GM23338 (cell line): ENCODE measurements at regions not wholly inside any gene's neighbourhood (a gene's known extent, or its start where the extent isn't known, plus 50 kb on each side); places are given as distances from the start of the nearest gene placed in this dataset.

ENCODE experiments used
- ATAC-seq: fragments of 200-7000 bp; cut with Tn5 transposase; 3 replicates; pipeline ENCODE4 v1.9.1; 2020
- DNase-seq: peaks from one replicate; pipeline ENCODE4 v3.0.0-alpha.2; 2015; ENCODE audit warnings: low spot score
- H2AFZ ChIP-seq: fragments of 200-600 bp; sonication (generic); 2 replicates; pipeline ENCODE4 v1.8.0; 2016; ENCODE audit warnings: antibody characterized with exemption, mild to moderate bottlenecking, moderate library complexity
- H3F3A ChIP-seq: fragments of 200-600 bp; sonication (generic); replicated peaks from 2 replicates; pipeline ENCODE4 v1.8.0; 2017; ENCODE audit warnings: antibody characterized with exemption, mixed run types, low read depth
- H3K27ac ChIP-seq: fragments of 200-600 bp; sonication (generic); 2 replicates; pipeline ENCODE4 v1.6.1; 2016; ENCODE audit warnings: low read depth
- H3K27me3 ChIP-seq: fragments of 200-600 bp; sonication (generic); 2 replicates; pipeline ENCODE4 v1.8.0; 2016; ENCODE audit warnings: mild to moderate bottlenecking, mixed run types, moderate library complexity; ENCODE audit not compliant: insufficient read depth
- H3K36me3 ChIP-seq: fragments of 200-600 bp; sonication (generic); 2 replicates; pipeline ENCODE4 v1.8.0; 2016; ENCODE audit warnings: mild to moderate bottlenecking; ENCODE audit not compliant: insufficient read depth
- H3K4me1 ChIP-seq: fragments of 200-600 bp; sonication (generic); 2 replicates; pipeline ENCODE4 v1.8.0; 2016; ENCODE audit warnings: mild to moderate bottlenecking, moderate library complexity; ENCODE audit not compliant: insufficient read depth
- H3K4me2 ChIP-seq: fragments of 200-600 bp; sonication (generic); 2 replicates; pipeline ENCODE4 v1.7.1; 2017; ENCODE audit warnings: mixed run types
- H3K4me3 ChIP-seq: fragments of 200-600 bp; sonication (generic); 2 replicates; pipeline ENCODE4 v1.6.1; 2016; ENCODE audit warnings: mixed run types
- H3K79me2 ChIP-seq: fragments of 200-600 bp; sonication (generic); replicated peaks from 2 replicates; pipeline ENCODE4 v1.8.0; 2017; ENCODE audit warnings: mild to moderate bottlenecking; ENCODE audit not compliant: insufficient read depth
- H3K9me2 ChIP-seq: fragments of 200-600 bp; sonication (generic); 2 replicates; pipeline ENCODE4 v1.8.0; 2017; ENCODE audit not compliant: insufficient read depth
- H4K20me1 ChIP-seq: fragments of 200-600 bp; sonication (generic); replicated peaks from 2 replicates; pipeline ENCODE4 v1.8.0; 2017; ENCODE audit warnings: mild to moderate bottlenecking; ENCODE audit not compliant: insufficient read depth
- H3K27ac Mint-ChIP-seq: 2 replicates; pipeline ENCODE4 v1.8.0; 2020; ENCODE audit warnings: inconsistent platforms, mild to moderate bottlenecking, moderate library complexity, mixed read lengths
- H3K27me3 Mint-ChIP-seq: 3 replicates; pipeline ENCODE4 v1.8.0; 2022; ENCODE audit warnings: low read depth, mild to moderate bottlenecking, moderate library complexity, mixed read lengths, inconsistent platforms; ENCODE audit not compliant: insufficient read depth, poor library complexity
- H3K36me3 Mint-ChIP-seq: 3 replicates; pipeline ENCODE4 v1.8.0; 2021; ENCODE audit warnings: low read depth, mild to moderate bottlenecking, inconsistent platforms, moderate library complexity, mixed read lengths
- H3K4me1 Mint-ChIP-seq: 3 replicates; pipeline ENCODE4 v1.8.0; 2020; ENCODE audit warnings: mild to moderate bottlenecking, inconsistent platforms, mixed read lengths
- H3K4me3 Mint-ChIP-seq: 3 replicates; pipeline ENCODE4 v1.8.0; 2021; ENCODE audit warnings: moderate library complexity, mild to moderate bottlenecking, inconsistent platforms, mixed read lengths
- H3K9me3 Mint-ChIP-seq: 3 replicates; pipeline ENCODE4 v1.8.0; 2020; ENCODE audit warnings: moderate library complexity, mild to moderate bottlenecking, inconsistent platforms, mixed read lengths
- CREB1 ChIP-seq: fragments of 250-450 bp; sonication (Bioruptor Pico); IDR thresholded peaks from 2 replicates; pipeline ENCODE4 v1.5.0; 2020; ENCODE audit warnings: low read depth, mild to moderate bottlenecking, moderate library complexity
- ETS1 ChIP-seq: IDR thresholded peaks from 2 replicates; pipeline ENCODE4 v1.6.1; 2016; ENCODE audit warnings: antibody characterized with exemption
- EZH2 ChIP-seq: fragments of 200-600 bp; sonication (generic); IDR thresholded peaks from one replicate; pipeline ENCODE4 v1.8.0; 2017; ENCODE audit warnings: antibody characterized with exemption, mild to moderate bottlenecking, low read depth; ENCODE audit not compliant: unreplicated experiment
- EZH2phosphoT487 ChIP-seq: fragments of 200-600 bp; sonication (generic); IDR thresholded peaks from one replicate; pipeline ENCODE4 v1.8.1; 2018; ENCODE audit warnings: antibody characterized with exemption; ENCODE audit not compliant: unreplicated experiment
- JUNB ChIP-seq: IDR thresholded peaks from one replicate; pipeline ENCODE4 v1.6.1; 2016; ENCODE audit warnings: antibody characterized with exemption; ENCODE audit not compliant: unreplicated experiment
- NANOG ChIP-seq: IDR thresholded peaks from 2 replicates; pipeline ENCODE4 v1.6.1; 2016; ENCODE audit warnings: antibody characterized with exemption, borderline replicate concordance
- POLR2AphosphoS5 ChIP-seq: IDR thresholded peaks from 2 replicates; pipeline ENCODE4 v1.6.1; 2016; ENCODE audit warnings: antibody characterized with exemption, low read depth
- REST ChIP-seq: IDR thresholded peaks from one replicate; pipeline ENCODE4 v1.6.1; 2018; ENCODE audit warnings: antibody characterized with exemption; ENCODE audit not compliant: unreplicated experiment
- STAT1 ChIP-seq: IDR thresholded peaks from one replicate; pipeline ENCODE4 v1.6.1; 2016; ENCODE audit warnings: antibody characterized with exemption; ENCODE audit not compliant: unreplicated experiment
- ZNF114 ChIP-seq: fragments of 250-450 bp; sonication (Bioruptor Pico); IDR thresholded peaks from 2 replicates; pipeline ENCODE4 v1.5.0; 2020; ENCODE audit warnings: mild to moderate bottlenecking, moderate library complexity
- ZNF331 ChIP-seq: fragments of 250-450 bp; sonication (Bioruptor Pico); IDR thresholded peaks from 2 replicates; pipeline ENCODE4 v1.5.0; 2020; ENCODE audit warnings: low read depth, mild to moderate bottlenecking, moderate library complexity
- TF ChIP-seq, protein P1 (sequence below), 2 experiments: fragments of 200-600 bp in 1 of 2; sonication (generic) in 1 of 2; conservative IDR thresholded peaks; 2 replicates each; pipeline versions ENCODE4 v1.5.1 to v1.6.1; 2016 to 2017; ENCODE audit warnings: antibody characterized with exemption in 2 of 2, low read depth in 2 of 2, mild to moderate bottlenecking in 2 of 2, moderate library complexity in 1 of 2
- TF ChIP-seq, protein P2 (sequence below): fragments of 250-450 bp; sonication (Bioruptor Pico); IDR thresholded peaks from 2 replicates; pipeline ENCODE4 v1.5.0; 2020; ENCODE audit warnings: mild to moderate bottlenecking, moderate library complexity

DNA sequence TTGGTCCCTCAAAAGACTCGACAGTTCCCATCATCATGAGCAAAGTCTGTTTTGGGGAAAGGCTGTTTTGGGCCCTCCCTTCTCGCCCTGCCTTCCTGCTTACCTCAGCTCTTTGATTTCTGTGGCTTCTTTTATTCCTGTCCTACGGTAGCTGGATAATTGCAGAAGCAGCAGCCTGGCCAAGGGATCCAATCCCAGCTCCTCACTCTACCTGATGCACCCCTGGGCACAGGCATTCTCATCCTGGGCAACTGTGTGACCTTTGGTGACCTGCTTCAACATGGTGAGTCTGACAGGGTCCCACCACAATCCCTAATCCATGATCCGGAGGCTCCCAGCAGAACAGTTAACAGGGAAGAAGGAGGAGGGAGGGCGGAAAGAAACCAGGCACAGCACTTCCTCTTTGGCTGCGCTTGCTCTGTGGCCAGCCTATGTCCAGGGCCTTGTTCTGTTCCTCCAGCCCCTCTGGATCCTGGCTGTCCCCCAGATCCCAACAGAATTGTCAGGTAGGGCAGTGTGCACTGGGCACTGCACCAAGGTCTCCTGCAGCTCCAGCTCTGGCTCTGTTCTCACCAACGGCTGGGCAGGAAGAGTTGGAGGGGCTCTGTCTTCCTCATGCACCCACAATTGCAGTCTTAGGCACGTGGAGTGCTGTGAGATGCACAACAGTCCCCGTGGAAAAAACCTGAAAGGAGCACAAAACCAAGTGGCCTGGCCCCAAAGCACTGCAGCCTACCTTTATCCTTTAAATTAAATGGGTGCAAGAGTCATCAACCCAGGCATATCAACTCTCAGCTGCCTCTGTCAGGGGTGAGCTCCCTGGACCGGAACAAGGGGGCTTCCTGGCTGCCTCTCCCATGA lies 144.4 kb downstream of the PTPN20 start:
- no peak overlapping the region for H3K27ac ChIP-seq
- DNase-seq (no peak), ATAC-seq (no peak)
- no peak overlapping the region for H3K4me2 ChIP-seq
- H3K9me3 Mint-ChIP-seq = no peaks in the 10 kb centered on the region
- no peaks in the 10 kb centered on the region for H3K9me2 ChIP-seq
- no peaks in the 10 kb centered on the region for H4K20me1 ChIP-seq
- H3K27me3 Mint-ChIP-seq = peaks cover 1% of the 10 kb centered on the region
- no peak overlapping the region for H3K27ac Mint-ChIP-seq
- no peaks in the 10 kb centered on the region for H3K79me2 ChIP-seq
- TF ChIP-seq EZH2phosphoT487 (no peak), ETS1 (no peak), STAT1 (no peak), REST (no peak), ZNF114 (CRISPR knock-in tag) (no peak), EZH2 (no peak), NANOG (no peak), POLR2AphosphoS5 (no peak), CREB1 (CRISPR knock-in tag) (no peak), ZNF331 (CRISPR knock-in tag) (no peak), JUNB (no peak)
- TF ChIP-seq, protein P1, sequence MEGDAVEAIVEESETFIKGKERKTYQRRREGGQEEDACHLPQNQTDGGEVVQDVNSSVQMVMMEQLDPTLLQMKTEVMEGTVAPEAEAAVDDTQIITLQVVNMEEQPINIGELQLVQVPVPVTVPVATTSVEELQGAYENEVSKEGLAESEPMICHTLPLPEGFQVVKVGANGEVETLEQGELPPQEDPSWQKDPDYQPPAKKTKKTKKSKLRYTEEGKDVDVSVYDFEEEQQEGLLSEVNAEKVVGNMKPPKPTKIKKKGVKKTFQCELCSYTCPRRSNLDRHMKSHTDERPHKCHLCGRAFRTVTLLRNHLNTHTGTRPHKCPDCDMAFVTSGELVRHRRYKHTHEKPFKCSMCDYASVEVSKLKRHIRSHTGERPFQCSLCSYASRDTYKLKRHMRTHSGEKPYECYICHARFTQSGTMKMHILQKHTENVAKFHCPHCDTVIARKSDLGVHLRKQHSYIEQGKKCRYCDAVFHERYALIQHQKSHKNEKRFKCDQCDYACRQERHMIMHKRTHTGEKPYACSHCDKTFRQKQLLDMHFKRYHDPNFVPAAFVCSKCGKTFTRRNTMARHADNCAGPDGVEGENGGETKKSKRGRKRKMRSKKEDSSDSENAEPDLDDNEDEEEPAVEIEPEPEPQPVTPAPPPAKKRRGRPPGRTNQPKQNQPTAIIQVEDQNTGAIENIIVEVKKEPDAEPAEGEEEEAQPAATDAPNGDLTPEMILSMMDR (conservative IDR thresholded peaks at IDR 0.05; ENCODE audit: low read depth in 2 of 2) = no peak
- TF ChIP-seq, protein P2, sequence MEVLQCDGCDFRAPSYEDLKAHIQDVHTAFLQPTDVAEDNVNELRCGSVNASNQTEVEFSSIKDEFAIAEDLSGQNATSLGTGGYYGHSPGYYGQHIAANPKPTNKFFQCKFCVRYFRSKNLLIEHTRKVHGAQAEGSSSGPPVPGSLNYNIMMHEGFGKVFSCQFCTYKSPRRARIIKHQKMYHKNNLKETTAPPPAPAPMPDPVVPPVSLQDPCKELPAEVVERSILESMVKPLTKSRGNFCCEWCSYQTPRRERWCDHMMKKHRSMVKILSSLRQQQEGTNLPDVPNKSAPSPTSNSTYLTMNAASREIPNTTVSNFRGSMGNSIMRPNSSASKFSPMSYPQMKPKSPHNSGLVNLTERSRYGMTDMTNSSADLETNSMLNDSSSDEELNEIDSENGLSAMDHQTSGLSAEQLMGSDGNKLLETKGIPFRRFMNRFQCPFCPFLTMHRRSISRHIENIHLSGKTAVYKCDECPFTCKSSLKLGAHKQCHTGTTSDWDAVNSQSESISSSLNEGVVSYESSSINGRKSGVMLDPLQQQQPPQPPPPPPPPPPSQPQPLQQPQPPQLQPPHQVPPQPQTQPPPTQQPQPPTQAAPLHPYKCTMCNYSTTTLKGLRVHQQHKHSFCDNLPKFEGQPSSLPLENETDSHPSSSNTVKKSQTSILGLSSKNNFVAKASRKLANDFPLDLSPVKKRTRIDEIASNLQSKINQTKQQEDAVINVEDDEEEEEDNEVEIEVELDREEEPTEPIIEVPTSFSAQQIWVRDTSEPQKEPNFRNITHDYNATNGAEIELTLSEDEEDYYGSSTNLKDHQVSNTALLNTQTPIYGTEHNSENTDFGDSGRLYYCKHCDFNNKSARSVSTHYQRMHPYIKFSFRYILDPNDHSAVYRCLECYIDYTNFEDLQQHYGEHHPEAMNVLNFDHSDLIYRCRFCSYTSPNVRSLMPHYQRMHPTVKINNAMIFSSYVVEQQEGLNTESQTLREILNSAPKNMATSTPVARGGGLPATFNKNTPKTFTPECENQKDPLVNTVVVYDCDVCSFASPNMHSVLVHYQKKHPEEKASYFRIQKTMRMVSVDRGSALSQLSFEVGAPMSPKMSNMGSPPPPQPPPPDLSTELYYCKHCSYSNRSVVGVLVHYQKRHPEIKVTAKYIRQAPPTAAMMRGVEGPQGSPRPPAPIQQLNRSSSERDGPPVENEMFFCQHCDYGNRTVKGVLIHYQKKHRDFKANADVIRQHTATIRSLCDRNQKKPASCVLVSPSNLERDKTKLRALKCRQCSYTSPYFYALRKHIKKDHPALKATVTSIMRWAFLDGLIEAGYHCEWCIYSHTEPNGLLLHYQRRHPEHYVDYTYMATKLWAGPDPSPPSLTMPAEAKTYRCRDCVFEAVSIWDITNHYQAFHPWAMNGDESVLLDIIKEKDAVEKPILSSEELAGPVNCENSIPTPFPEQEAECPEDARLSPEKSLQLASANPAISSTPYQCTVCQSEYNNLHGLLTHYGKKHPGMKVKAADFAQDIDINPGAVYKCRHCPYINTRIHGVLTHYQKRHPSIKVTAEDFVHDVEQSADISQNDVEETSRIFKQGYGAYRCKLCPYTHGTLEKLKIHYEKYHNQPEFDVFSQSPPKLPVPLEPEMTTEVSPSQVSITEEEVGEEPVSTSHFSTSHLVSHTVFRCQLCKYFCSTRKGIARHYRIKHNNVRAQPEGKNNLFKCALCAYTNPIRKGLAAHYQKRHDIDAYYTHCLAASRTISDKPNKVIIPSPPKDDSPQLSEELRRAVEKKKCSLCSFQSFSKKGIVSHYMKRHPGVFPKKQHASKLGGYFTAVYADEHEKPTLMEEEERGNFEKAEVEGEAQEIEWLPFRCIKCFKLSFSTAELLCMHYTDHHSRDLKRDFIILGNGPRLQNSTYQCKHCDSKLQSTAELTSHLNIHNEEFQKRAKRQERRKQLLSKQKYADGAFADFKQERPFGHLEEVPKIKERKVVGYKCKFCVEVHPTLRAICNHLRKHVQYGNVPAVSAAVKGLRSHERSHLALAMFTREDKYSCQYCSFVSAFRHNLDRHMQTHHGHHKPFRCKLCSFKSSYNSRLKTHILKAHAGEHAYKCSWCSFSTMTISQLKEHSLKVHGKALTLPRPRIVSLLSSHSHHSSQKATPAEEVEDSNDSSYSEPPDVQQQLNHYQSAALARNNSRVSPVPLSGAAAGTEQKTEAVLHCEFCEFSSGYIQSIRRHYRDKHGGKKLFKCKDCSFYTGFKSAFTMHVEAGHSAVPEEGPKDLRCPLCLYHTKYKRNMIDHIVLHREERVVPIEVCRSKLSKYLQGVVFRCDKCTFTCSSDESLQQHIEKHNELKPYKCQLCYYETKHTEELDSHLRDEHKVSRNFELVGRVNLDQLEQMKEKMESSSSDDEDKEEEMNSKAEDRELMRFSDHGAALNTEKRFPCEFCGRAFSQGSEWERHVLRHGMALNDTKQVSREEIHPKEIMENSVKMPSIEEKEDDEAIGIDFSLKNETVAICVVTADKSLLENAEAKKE (CRISPR knock-in tag) = no peak
- H3K4me1 ChIP-seq = no peaks in the 10 kb centered on the region
- no peak overlapping the region for H3K4me3 Mint-ChIP-seq
- H3K36me3 ChIP-seq = no peaks in the 10 kb centered on the region
- H3K4me1 Mint-ChIP-seq = no peaks in the 10 kb centered on the region
- no peak overlapping the region for H3K4me3 ChIP-seq
- no peak overlapping the region for H2AFZ ChIP-seq
- H3F3A ChIP-seq = no peaks in the 10 kb centered on the region
- no peaks in the 10 kb centered on the region for H3K36me3 Mint-ChIP-seq
- no peaks in the 10 kb centered on the region for H3K27me3 ChIP-seq
